Astrocyte (in vitro differentiated cells and primary cell): ENCODE measurements at regions not wholly inside any gene's neighbourhood (a gene's known extent, or its start where the extent isn't known, plus 50 kb on each side); places are given as distances from the start of the nearest gene placed in this dataset.

Source experiments
- EZH2 ChIP-seq: IDR thresholded peaks from 2 replicates; pipeline ENCODE4 v1.6.1; 2012; ENCODE audit warnings: mild to moderate bottlenecking, low read length, inconsistent platforms; ENCODE audit not compliant: insufficient read depth
- TF ChIP-seq, protein P1 (sequence below): IDR thresholded peaks from 2 replicates; pipeline ENCODE4 v1.5.1; 2011; ENCODE audit warnings: low read depth, mild to moderate bottlenecking, inconsistent platforms, low read length, moderate library complexity; ENCODE audit not compliant: insufficient read depth

DNA sequence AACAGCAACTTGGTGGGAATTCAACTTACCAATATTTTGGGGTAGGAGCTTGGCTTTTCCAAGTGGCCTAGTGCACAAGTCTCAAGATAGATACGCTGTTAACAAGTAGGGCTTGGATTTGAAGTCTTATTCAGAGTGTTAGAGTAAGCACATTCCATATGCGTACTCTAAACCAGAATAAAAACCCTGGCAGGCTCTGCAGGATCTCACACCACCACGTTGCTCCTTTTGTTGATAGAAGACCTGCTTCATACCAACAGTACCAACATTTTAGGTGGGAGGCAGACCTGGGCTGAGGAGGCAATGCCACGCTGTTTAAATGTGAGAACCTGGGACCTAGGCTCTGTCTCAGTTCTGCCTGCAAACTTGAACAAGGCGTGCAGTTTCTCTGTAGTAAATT, 214.0 kb downstream of the RNF144A start:
- TF ChIP-seq, protein P1, sequence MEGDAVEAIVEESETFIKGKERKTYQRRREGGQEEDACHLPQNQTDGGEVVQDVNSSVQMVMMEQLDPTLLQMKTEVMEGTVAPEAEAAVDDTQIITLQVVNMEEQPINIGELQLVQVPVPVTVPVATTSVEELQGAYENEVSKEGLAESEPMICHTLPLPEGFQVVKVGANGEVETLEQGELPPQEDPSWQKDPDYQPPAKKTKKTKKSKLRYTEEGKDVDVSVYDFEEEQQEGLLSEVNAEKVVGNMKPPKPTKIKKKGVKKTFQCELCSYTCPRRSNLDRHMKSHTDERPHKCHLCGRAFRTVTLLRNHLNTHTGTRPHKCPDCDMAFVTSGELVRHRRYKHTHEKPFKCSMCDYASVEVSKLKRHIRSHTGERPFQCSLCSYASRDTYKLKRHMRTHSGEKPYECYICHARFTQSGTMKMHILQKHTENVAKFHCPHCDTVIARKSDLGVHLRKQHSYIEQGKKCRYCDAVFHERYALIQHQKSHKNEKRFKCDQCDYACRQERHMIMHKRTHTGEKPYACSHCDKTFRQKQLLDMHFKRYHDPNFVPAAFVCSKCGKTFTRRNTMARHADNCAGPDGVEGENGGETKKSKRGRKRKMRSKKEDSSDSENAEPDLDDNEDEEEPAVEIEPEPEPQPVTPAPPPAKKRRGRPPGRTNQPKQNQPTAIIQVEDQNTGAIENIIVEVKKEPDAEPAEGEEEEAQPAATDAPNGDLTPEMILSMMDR, result no peak
- TF ChIP-seq EZH2, result no peak
